ENCODE measurements at regions not wholly inside any gene's neighbourhood (a gene's known extent, or its start where the extent isn't known, plus 50 kb on each side); places are given as distances from the start of the nearest gene placed in this dataset.
A peak's percentile ranks its signal among the peaks of the same experiment; 100 is the strongest.

GRCh38 chr4:37126051-37126450, 118.5 kb upstream of the NWD2 start:
- DNase-seq, result no peak

DNA sequence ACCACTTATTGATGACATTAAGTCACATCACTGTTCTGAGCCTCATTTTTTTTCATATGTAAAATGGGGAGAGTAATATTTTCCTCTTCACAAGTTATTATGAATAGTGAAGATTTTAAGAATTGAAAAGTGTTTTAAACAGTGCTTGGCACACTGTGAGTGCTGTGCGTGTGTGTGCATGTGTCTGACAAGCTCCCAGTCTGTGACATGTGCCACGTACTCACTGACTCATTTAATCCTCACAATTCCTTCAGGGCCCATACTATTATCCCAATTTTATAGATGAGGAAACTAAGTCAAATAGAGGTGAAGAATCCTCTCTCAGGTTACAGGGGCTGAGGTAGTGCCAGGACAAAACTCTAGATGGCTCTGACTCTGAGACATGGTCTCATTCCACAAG, 114.1 kb upstream of the NWD2 start:
- DNase-seq, result no peak

GRCh38 chr4:37132351-37132974, 112.1 kb upstream of the NWD2 start:
- DNase-seq, result no peak

GRCh38 chr4:37132975-37133360, 111.6 kb upstream of the NWD2 start:
- no peak for DNase-seq

GRCh38 chr4:37138019-37138653, 106.4 kb upstream of the NWD2 start:
- DNase-seq, result peak; percentile 44

GRCh38 chr4:37138789-37139188, 105.8 kb upstream of the NWD2 start:
- no peak for DNase-seq

- no peak for DNase-seq
Measured at GRCh38 chr4:37139987-37140386, 104.6 kb upstream of the NWD2 start.

DNA sequence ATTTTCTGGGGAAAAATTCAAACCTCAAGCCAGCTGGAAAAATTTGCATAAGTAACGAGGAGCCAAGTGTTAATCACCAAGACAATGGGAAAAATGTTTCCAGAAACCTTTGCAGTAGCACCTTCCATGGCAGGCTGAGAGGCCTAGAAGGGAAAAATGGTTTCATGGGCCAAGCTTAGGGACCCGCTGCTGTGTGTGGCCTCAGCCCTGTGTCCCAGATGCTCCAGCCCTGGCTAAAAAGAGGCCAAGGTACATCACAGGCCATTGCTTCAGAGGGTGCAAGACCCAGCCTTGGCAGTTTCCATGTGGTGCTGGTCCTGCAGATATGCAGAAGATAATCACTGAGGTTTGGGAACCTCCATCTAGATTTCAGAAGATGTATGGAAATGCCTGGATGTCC, 98.3 kb upstream of the NWD2 start:
- no peak for DNase-seq

DNA sequence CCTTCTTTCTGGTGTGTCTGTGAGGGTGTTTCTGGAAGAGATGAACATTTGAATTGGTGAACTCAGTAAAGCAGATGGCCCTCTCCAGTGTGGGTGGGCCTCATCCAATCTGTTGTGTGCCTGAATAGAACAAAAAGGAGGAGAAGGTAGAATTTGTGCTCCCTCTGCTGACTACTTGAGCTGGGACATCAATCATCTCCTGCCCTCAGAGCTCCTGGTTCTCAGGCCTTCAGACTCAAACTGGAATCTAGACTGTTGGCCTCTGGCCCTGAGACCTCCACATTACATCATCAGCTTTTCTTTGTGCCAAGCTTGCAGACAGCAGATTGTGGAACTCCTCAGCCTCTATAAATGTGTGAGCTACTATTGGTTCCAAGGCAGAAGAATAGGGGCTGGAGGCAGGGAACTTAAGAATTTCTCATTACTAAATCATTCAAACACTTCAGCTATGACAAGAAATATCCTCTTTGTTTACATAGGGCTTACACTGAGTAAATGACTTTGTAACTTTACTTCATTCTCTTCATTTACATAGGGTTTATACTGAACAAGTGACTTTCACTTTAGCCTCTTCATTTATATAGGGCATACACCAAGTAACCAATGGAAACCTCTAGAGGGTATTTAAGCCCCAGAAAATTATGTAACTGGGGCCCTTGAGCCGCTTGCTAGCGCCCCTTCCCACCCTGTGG, 86.9 kb upstream of the NWD2 start:
- DNase-seq, result no peak

DNA sequence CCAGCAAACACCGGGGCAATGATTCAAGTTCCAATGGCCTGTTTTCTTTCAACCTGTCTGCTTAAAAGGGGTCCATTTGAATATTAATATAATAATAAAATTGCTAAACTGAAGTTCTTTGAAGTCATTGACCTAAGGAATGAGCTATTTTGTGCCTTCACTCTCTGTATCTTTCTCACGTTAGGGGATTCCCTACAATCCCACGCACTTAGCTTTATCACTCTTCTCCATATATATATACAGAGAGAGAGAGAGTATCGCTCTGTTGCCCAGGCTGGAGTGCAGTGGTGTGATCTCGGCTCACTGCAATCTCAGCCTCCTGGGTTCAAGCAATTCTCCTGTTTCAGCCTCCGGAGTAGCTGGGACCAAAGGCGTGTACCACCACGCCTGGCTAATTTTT, 83.9 kb upstream of the NWD2 start:
- no peak for DNase-seq

GRCh38 chr4:37165844-37166243, 78.7 kb upstream of the NWD2 start:
- DNase-seq, result no peak

GRCh38 chr4:37169956-37170355, 74.6 kb upstream of the NWD2 start:
- no peak for DNase-seq

DNA sequence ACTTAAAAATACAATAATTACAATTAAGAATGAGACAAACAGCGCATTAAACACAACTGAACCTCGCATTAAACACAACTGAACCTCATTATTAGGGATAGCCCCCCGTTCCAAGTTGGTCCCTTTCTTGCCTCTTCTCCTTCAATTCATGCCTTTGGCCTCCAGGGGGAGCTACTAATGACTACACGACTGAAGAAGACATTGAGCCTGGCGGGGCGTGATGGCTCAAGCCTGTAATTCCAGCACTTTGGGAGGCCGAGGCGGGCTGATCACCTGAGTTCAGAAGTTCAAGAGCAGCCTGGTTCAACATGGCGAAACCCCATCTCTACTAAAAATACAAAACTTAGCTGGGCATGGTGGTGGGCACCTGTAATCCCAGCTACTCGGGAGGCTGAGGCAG, 56.4 kb upstream of the NWD2 start:
- DNase-seq, result no peak

All from inflammatory macrophage treated with lipopolysaccharide for 4 hours (primary cell).